ENCODE measurements at regions not wholly inside any gene's neighbourhood (a gene's known extent, or its start where the extent isn't known, plus 50 kb on each side); places are given as distances from the start of the nearest gene placed in this dataset.

DNA sequence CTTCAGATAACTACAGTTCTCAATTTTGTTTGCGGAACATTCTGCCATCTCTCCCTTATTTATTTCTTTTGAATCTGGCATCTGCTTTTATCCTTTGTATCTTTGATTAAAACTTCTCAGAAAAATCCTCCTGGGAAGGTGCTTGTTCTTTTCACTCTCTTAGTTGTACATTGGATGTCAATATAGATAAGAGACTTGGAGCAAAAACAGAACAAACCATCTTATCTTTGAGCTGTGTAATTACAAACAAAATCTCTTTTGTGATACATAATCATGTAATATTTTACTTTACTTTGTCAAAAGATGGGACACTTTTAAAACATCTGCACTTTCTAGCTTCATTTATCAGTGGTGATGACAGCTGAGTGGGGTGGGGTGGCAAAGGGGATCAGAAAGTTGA lies 307.2 kb upstream of the LYPLAL1 start (continued):
- TF ChIP-seq ZNF592 (IDR thresholded peaks at IDR 0.05) = no peak
- TF ChIP-seq ZBTB8A (IDR thresholded peaks at IDR 0.05; ENCODE audit: partially characterized antibody) = no peak
- TF ChIP-seq ZNF347 (CRISPR knock-in tag; IDR thresholded peaks at IDR 0.05; ENCODE audit: low read depth) = no peak

GRCh38 chr1:218867066-218867465 lies 306.6 kb upstream of the LYPLAL1 start:
- Histone ChIP-seq H3K4me2 (ENCODE audit: insufficient read depth, low read length) (no peak overlapping the region), H2AFZ (ENCODE audit: low read depth, low read length) (no peak overlapping the region), H3K27ac (ENCODE audit: extremely low read depth, low read depth, low read length) (no peak overlapping the region), H3K9me3 (replicated peaks; ENCODE audit: control insufficient read depth, insufficient read depth, low read depth, low read length) (no peaks in the 10 kb centered on the region), H4K20me1 (replicated peaks; ENCODE audit: control insufficient read depth, insufficient read depth, low read length) (no peaks in the 10 kb centered on the region), H3K4me3 (no peak overlapping the region), H3K27me3 (ENCODE audit: control insufficient read depth in 2 of 2, insufficient read depth in 2 of 2, low read length in 2 of 2) (no peaks in the 10 kb centered on the region), H3K79me2 (ENCODE audit: control insufficient read depth, insufficient read depth, low read length) (no peaks in the 10 kb centered on the region), H3K9me1 (ENCODE audit: control insufficient read depth, insufficient read depth, low read length) (no peaks in the 10 kb centered on the region), H3K36me3 (ENCODE audit: control insufficient read depth, insufficient read depth, low read length) (no peaks in the 10 kb centered on the region), H3K4me1 (replicated peaks in 1 of 2; ENCODE audit: control insufficient read depth in 2 of 2, insufficient read depth in 2 of 2, low read length in 2 of 2) (no peaks in the 10 kb centered on the region), H3K9ac (ENCODE audit: insufficient read depth in 1 of 2, low read depth in 2 of 2, low read length in 2 of 2) (no peak overlapping the region)
- FAIRE-seq (no peak), ATAC-seq (no peak), DNase-seq (ENCODE audit: extremely low read depth in 1 of 4, low spot score in 3 of 4) (no peak)
- in situ Hi-C loops (cut with MboI) = no loop called here
- CTCF ChIA-PET (ENCODE audit: low intra/inter-chr PET ratio) = no interaction called here
- no TSS peak for BruUV-seq (replicated peaks)
- intact Hi-C loops (cut with micrococcal nuclease) = no loop called here
- POLR2A ChIA-PET = no interaction called here
- WGBS (ENCODE audit: insufficient coverage, low coverage, missing lambda C conversion rate) = 0% methylated on average over 3 of the region's 3 CpGs
- TF ChIP-seq, protein P1, sequence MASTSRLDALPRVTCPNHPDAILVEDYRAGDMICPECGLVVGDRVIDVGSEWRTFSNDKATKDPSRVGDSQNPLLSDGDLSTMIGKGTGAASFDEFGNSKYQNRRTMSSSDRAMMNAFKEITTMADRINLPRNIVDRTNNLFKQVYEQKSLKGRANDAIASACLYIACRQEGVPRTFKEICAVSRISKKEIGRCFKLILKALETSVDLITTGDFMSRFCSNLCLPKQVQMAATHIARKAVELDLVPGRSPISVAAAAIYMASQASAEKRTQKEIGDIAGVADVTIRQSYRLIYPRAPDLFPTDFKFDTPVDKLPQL (IDR thresholded peaks at IDR 0.05; ENCODE audit: extremely low read depth, insufficient read length) = no peak
- TF ChIP-seq RHOXF2B (CRISPR knock-in tag; conservative IDR thresholded peaks at IDR 0.05) (no peak), SMC3 (conservative IDR thresholded peaks at IDR 0.05; ENCODE audit: insufficient read depth, low read depth, low read length) (no peak), ZNF280B (CRISPR knock-in tag; IDR thresholded peaks at IDR 0.05) (no peak), POU5F1 (IDR thresholded peaks at IDR 0.05; ENCODE audit: borderline replicate concordance, low read depth, low read length, partially characterized antibody) (no peak), U2AF1 (optimal IDR thresholded peaks at IDR 0.05; ENCODE audit: low read depth, low read length) (no peak), NFE2 (IDR thresholded peaks at IDR 0.05; ENCODE audit: low read depth) (no peak), KDM4B (IDR thresholded peaks at IDR 0.05; ENCODE audit: borderline replicate concordance in 2 of 2, low read depth in 1 of 2) (no peak), RAD51 (IDR thresholded peaks at IDR 0.05; ENCODE audit: borderline replicate concordance, low read depth) (no peak), NEUROD1 (IDR thresholded peaks at IDR 0.05; ENCODE audit: borderline replicate concordance, low read depth, low read length, partially characterized antibody) (no peak), E2F1 (CRISPR knock-in tag; IDR thresholded peaks at IDR 0.05) (no peak), NR1H2 (CRISPR knock-in tag; IDR thresholded peaks at IDR 0.05) (no peak)
